HCT116 (cell line): ENCODE measurements at regions not wholly inside any gene's neighbourhood (a gene's known extent, or its start where the extent isn't known, plus 50 kb on each side); places are given as distances from the start of the nearest gene placed in this dataset.

ENCODE experiments used
- CEBPB ChIP-seq: IDR thresholded peaks from 2 replicates; pipeline ENCODE4 v1.6.1; 2012; ENCODE audit warnings: low read depth
- EGR1 ChIP-seq: IDR thresholded peaks from 2 replicates; pipeline ENCODE4 v1.6.1; 2012; ENCODE audit warnings: low read depth
- EZH2 ChIP-seq: fragments of 200-600 bp; sonication (generic); IDR thresholded peaks from 2 replicates; pipeline ENCODE4 v1.6.1; 2017; ENCODE audit warnings: antibody characterized with exemption, mixed run types
- EZH2phosphoT487 ChIP-seq: fragments of 200-600 bp; IDR thresholded peaks from 2 replicates; pipeline ENCODE4 v1.6.1; 2018; ENCODE audit warnings: antibody characterized with exemption, borderline replicate concordance
- JUND ChIP-seq: IDR thresholded peaks from 2 replicates; pipeline ENCODE4 v1.6.1; 2012
- SP1 ChIP-seq: IDR thresholded peaks from 2 replicates; pipeline ENCODE4 v1.6.1; 2012; ENCODE audit warnings: low read depth
- ZFX ChIP-seq: fragments of 450-650 bp; IDR thresholded peaks from 2 replicates; pipeline ENCODE4 v1.6.1; 2017
- ZNF274 ChIP-seq: fragments of 200-500 bp; sonication (Bioruptor generic); IDR thresholded peaks from 2 replicates; pipeline ENCODE4 v1.6.1; 2014; ENCODE audit warnings: mild to moderate bottlenecking, low read depth, low read length, inconsistent platforms
- TF ChIP-seq, protein P1 (sequence below): IDR thresholded peaks from 2 replicates; pipeline ENCODE4 v1.6.1; 2012
- TF ChIP-seq, protein P2 (sequence below): IDR thresholded peaks from 2 replicates; pipeline ENCODE4 v1.6.1; 2012; ENCODE audit warnings: low read depth
- TF ChIP-seq, protein P3 (sequence below), 3 experiments: fragments of 200-600 bp in 1 of 3; sonication (generic) in 1 of 3; IDR thresholded peaks in 2 of 3; conservative IDR thresholded peaks in 1 of 3; 2 replicates each; pipeline ENCODE4 v1.5.1; 2012 to 2017; ENCODE audit warnings: low read depth in 2 of 3, low read length in 2 of 3, antibody characterized with exemption in 1 of 3, borderline replicate concordance in 1 of 3, control low read depth in 1 of 3, mild to moderate bottlenecking in 1 of 3, mixed read lengths in 1 of 3, mixed run types in 1 of 3, moderate library complexity in 1 of 3; ENCODE audit not compliant: insufficient read depth in 1 of 3

GRCh38 chr9:78592811-78593210, 295.9 kb downstream of the PSAT1 start:
- TF ChIP-seq EZH2 (no peak), ZFX (no peak), CEBPB (no peak), EZH2phosphoT487 (no peak), SP1 (no peak), ZNF274 (no peak), EGR1 (no peak), JUND (no peak)
- TF ChIP-seq, protein P1, sequence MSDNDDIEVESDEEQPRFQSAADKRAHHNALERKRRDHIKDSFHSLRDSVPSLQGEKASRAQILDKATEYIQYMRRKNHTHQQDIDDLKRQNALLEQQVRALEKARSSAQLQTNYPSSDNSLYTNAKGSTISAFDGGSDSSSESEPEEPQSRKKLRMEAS, result no peak
- TF ChIP-seq, protein P2, sequence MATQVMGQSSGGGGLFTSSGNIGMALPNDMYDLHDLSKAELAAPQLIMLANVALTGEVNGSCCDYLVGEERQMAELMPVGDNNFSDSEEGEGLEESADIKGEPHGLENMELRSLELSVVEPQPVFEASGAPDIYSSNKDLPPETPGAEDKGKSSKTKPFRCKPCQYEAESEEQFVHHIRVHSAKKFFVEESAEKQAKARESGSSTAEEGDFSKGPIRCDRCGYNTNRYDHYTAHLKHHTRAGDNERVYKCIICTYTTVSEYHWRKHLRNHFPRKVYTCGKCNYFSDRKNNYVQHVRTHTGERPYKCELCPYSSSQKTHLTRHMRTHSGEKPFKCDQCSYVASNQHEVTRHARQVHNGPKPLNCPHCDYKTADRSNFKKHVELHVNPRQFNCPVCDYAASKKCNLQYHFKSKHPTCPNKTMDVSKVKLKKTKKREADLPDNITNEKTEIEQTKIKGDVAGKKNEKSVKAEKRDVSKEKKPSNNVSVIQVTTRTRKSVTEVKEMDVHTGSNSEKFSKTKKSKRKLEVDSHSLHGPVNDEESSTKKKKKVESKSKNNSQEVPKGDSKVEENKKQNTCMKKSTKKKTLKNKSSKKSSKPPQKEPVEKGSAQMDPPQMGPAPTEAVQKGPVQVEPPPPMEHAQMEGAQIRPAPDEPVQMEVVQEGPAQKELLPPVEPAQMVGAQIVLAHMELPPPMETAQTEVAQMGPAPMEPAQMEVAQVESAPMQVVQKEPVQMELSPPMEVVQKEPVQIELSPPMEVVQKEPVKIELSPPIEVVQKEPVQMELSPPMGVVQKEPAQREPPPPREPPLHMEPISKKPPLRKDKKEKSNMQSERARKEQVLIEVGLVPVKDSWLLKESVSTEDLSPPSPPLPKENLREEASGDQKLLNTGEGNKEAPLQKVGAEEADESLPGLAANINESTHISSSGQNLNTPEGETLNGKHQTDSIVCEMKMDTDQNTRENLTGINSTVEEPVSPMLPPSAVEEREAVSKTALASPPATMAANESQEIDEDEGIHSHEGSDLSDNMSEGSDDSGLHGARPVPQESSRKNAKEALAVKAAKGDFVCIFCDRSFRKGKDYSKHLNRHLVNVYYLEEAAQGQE, result no peak
- TF ChIP-seq, protein P3, sequence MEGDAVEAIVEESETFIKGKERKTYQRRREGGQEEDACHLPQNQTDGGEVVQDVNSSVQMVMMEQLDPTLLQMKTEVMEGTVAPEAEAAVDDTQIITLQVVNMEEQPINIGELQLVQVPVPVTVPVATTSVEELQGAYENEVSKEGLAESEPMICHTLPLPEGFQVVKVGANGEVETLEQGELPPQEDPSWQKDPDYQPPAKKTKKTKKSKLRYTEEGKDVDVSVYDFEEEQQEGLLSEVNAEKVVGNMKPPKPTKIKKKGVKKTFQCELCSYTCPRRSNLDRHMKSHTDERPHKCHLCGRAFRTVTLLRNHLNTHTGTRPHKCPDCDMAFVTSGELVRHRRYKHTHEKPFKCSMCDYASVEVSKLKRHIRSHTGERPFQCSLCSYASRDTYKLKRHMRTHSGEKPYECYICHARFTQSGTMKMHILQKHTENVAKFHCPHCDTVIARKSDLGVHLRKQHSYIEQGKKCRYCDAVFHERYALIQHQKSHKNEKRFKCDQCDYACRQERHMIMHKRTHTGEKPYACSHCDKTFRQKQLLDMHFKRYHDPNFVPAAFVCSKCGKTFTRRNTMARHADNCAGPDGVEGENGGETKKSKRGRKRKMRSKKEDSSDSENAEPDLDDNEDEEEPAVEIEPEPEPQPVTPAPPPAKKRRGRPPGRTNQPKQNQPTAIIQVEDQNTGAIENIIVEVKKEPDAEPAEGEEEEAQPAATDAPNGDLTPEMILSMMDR (IDR thresholded peaks at IDR 0.05 in 2 of 3, conservative IDR thresholded peaks at IDR 0.05 in 1 of 3; ENCODE audit: borderline replicate concordance in 1 of 3, insufficient read depth in 1 of 3, low read depth in 2 of 3, low read length in 2 of 3), result no peak
